ENCODE measurements at regions not wholly inside any gene's neighbourhood (a gene's known extent, or its start where the extent isn't known, plus 50 kb on each side); places are given as distances from the start of the nearest gene placed in this dataset.

GRCh38 chr14:65877166-65877565 is 464.6 kb downstream of the FUT8 start:
- Histone ChIP-seq H3K4me1 (ENCODE audit: control insufficient read depth, insufficient read depth, low read length) (no peaks in the 10 kb centered on the region), H3K27ac (ENCODE audit: low read length) (no peak overlapping the region), H3K27me3 (ENCODE audit: control insufficient read depth in 1 of 2, insufficient read depth in 2 of 2, low read length in 2 of 2) (no peaks in the 10 kb centered on the region), H3K36me3 (ENCODE audit: control insufficient read depth in 2 of 2, insufficient read depth in 2 of 2, low read length in 2 of 2) (no peaks in the 10 kb centered on the region), H3K9me3 (ENCODE audit: control insufficient read depth in 2 of 2, low read length in 2 of 2) (peaks cover 0 to 2% of the 10 kb centered on the region in 2 donors), H3K4me3 (ENCODE audit: low read length in 2 of 2) (no peak overlapping the region), H3K9ac (ENCODE audit: low read length in 2 of 2) (no peak overlapping the region)

GRCh38 chr14:65877624-65878023 is 465.1 kb downstream of the FUT8 start:
- no peaks in the 10 kb centered on the region for H3K27me3 ChIP-seq (ENCODE audit: control insufficient read depth in 1 of 2, insufficient read depth in 2 of 2, low read length in 2 of 2)
- H3K9me3 ChIP-seq (ENCODE audit: control insufficient read depth in 2 of 2, low read length in 2 of 2): peaks cover 0 to 3% of the 10 kb centered on the region in 2 donors
- H3K4me1 ChIP-seq (ENCODE audit: control insufficient read depth, insufficient read depth, low read length): no peaks in the 10 kb centered on the region
- no peak overlapping the region for H3K9ac ChIP-seq (ENCODE audit: low read length in 2 of 2)
- H3K4me3 ChIP-seq (ENCODE audit: low read length in 2 of 2): no peak overlapping the region
- no peaks in the 10 kb centered on the region for H3K36me3 ChIP-seq (ENCODE audit: control insufficient read depth in 2 of 2, insufficient read depth in 2 of 2, low read length in 2 of 2)
- H3K27ac ChIP-seq (ENCODE audit: low read length): no peak overlapping the region

- Histone ChIP-seq H3K9me3 (ENCODE audit: control insufficient read depth in 2 of 2, low read length in 2 of 2) (peaks cover 0 to 3% of the 10 kb centered on the region in 2 donors), H3K36me3 (ENCODE audit: control insufficient read depth in 2 of 2, insufficient read depth in 2 of 2, low read length in 2 of 2) (no peaks in the 10 kb centered on the region), H3K27ac (ENCODE audit: low read length) (no peak overlapping the region), H3K4me1 (ENCODE audit: control insufficient read depth, insufficient read depth, low read length) (no peaks in the 10 kb centered on the region), H3K27me3 (ENCODE audit: control insufficient read depth in 1 of 2, insufficient read depth in 2 of 2, low read length in 2 of 2) (no peaks in the 10 kb centered on the region), H3K4me3 (ENCODE audit: low read length in 2 of 2) (no peak overlapping the region), H3K9ac (ENCODE audit: low read length in 2 of 2) (no peak overlapping the region)
Measured at GRCh38 chr14:65878586-65878985, 466.1 kb downstream of the FUT8 start.

- H3K27ac ChIP-seq (ENCODE audit: low read length): no peak overlapping the region
- no peak overlapping the region for H3K9ac ChIP-seq (ENCODE audit: low read length in 2 of 2)
- no peaks in the 10 kb centered on the region for H3K36me3 ChIP-seq (ENCODE audit: control insufficient read depth in 2 of 2, insufficient read depth in 2 of 2, low read length in 2 of 2)
- H3K9me3 ChIP-seq (ENCODE audit: control insufficient read depth in 2 of 2, low read length in 2 of 2): peaks cover 0 to 3% of the 10 kb centered on the region in 2 donors
- no peaks in the 10 kb centered on the region for H3K27me3 ChIP-seq (ENCODE audit: control insufficient read depth in 1 of 2, insufficient read depth in 2 of 2, low read length in 2 of 2)
- H3K4me3 ChIP-seq (ENCODE audit: low read length in 2 of 2): no peak overlapping the region
- H3K4me1 ChIP-seq (ENCODE audit: control insufficient read depth, insufficient read depth, low read length): no peaks in the 10 kb centered on the region
Measured at GRCh38 chr14:65879248-65880009, 466.9 kb downstream of the FUT8 start.

GRCh38 chr14:65880507-65880906 is 468.0 kb downstream of the FUT8 start:
- H3K27me3 ChIP-seq (ENCODE audit: control insufficient read depth in 1 of 2, insufficient read depth in 2 of 2, low read length in 2 of 2): no peaks in the 10 kb centered on the region
- H3K9me3 ChIP-seq (ENCODE audit: control insufficient read depth in 2 of 2, low read length in 2 of 2): peaks cover 0 to 3% of the 10 kb centered on the region in 2 donors
- H3K27ac ChIP-seq (ENCODE audit: low read length): no peak overlapping the region
- no peak overlapping the region for H3K4me3 ChIP-seq (ENCODE audit: low read length in 2 of 2)
- H3K4me1 ChIP-seq (ENCODE audit: control insufficient read depth, insufficient read depth, low read length): no peaks in the 10 kb centered on the region
- no peak overlapping the region for H3K9ac ChIP-seq (ENCODE audit: low read length in 2 of 2)
- no peaks in the 10 kb centered on the region for H3K36me3 ChIP-seq (ENCODE audit: control insufficient read depth in 2 of 2, insufficient read depth in 2 of 2, low read length in 2 of 2)

- no peaks in the 10 kb centered on the region for H3K4me1 ChIP-seq (ENCODE audit: control insufficient read depth, insufficient read depth, low read length)
- H3K27me3 ChIP-seq (ENCODE audit: control insufficient read depth in 1 of 2, insufficient read depth in 2 of 2, low read length in 2 of 2): no peaks in the 10 kb centered on the region
- no peak overlapping the region for H3K9ac ChIP-seq (ENCODE audit: low read length in 2 of 2)
- peaks cover 0 to 3% of the 10 kb centered on the region in 2 donors for H3K9me3 ChIP-seq (ENCODE audit: control insufficient read depth in 2 of 2, low read length in 2 of 2)
- no peak overlapping the region for H3K4me3 ChIP-seq (ENCODE audit: low read length in 2 of 2)
- H3K27ac ChIP-seq (ENCODE audit: low read length): no peak overlapping the region
- H3K36me3 ChIP-seq (ENCODE audit: control insufficient read depth in 2 of 2, insufficient read depth in 2 of 2, low read length in 2 of 2): no peaks in the 10 kb centered on the region
Measured at GRCh38 chr14:65881642-65882041, 469.1 kb downstream of the FUT8 start.

GRCh38 chr14:65888677-65889076 is 476.1 kb downstream of the FUT8 start:
- Histone ChIP-seq H3K27ac (ENCODE audit: low read length) (no peak overlapping the region), H3K27me3 (ENCODE audit: control insufficient read depth in 1 of 2, insufficient read depth in 2 of 2, low read length in 2 of 2) (peaks cover 0 to 2% of the 10 kb centered on the region in 2 donors), H3K4me1 (ENCODE audit: control insufficient read depth, insufficient read depth, low read length) (no peaks in the 10 kb centered on the region), H3K9ac (ENCODE audit: low read length in 2 of 2) (no peak overlapping the region), H3K36me3 (ENCODE audit: control insufficient read depth in 2 of 2, insufficient read depth in 2 of 2, low read length in 2 of 2) (no peaks in the 10 kb centered on the region), H3K4me3 (ENCODE audit: low read length in 2 of 2) (no peak overlapping the region), H3K9me3 (ENCODE audit: control insufficient read depth in 2 of 2, low read length in 2 of 2) (no peaks in the 10 kb centered on the region)

GRCh38 chr14:65892315-65892714 is 479.8 kb downstream of the FUT8 start:
- peaks cover 0 to 2% of the 10 kb centered on the region in 2 donors for H3K27me3 ChIP-seq (ENCODE audit: control insufficient read depth in 1 of 2, insufficient read depth in 2 of 2, low read length in 2 of 2)
- no peaks in the 10 kb centered on the region for H3K9me3 ChIP-seq (ENCODE audit: control insufficient read depth in 2 of 2, low read length in 2 of 2)
- H3K27ac ChIP-seq (ENCODE audit: low read length): no peak overlapping the region
- H3K4me1 ChIP-seq (ENCODE audit: control insufficient read depth, insufficient read depth, low read length): no peaks in the 10 kb centered on the region
- H3K36me3 ChIP-seq (ENCODE audit: control insufficient read depth in 2 of 2, insufficient read depth in 2 of 2, low read length in 2 of 2): no peaks in the 10 kb centered on the region
- H3K9ac ChIP-seq (ENCODE audit: low read length in 2 of 2): no peak overlapping the region
- H3K4me3 ChIP-seq (ENCODE audit: low read length in 2 of 2): no peak overlapping the region

- Histone ChIP-seq H3K27ac (ENCODE audit: low read length) (no peak overlapping the region), H3K9ac (ENCODE audit: low read length in 2 of 2) (no peak overlapping the region), H3K9me3 (ENCODE audit: control insufficient read depth in 2 of 2, low read length in 2 of 2) (peaks cover 0 to 5% of the 10 kb centered on the region in 2 donors), H3K27me3 (ENCODE audit: control insufficient read depth in 1 of 2, insufficient read depth in 2 of 2, low read length in 2 of 2) (no peaks in the 10 kb centered on the region), H3K36me3 (ENCODE audit: control insufficient read depth in 2 of 2, insufficient read depth in 2 of 2, low read length in 2 of 2) (no peaks in the 10 kb centered on the region), H3K4me3 (ENCODE audit: low read length in 2 of 2) (no peak overlapping the region), H3K4me1 (ENCODE audit: control insufficient read depth, insufficient read depth, low read length) (no peaks in the 10 kb centered on the region)
Measured at GRCh38 chr14:65900164-65900563, 487.6 kb downstream of the FUT8 start.

- no peaks in the 10 kb centered on the region for H3K4me1 ChIP-seq (ENCODE audit: control insufficient read depth, insufficient read depth, low read length)
- H3K27me3 ChIP-seq (ENCODE audit: control insufficient read depth in 1 of 2, insufficient read depth in 2 of 2, low read length in 2 of 2): no peaks in the 10 kb centered on the region
- no peak overlapping the region for H3K4me3 ChIP-seq (ENCODE audit: low read length in 2 of 2)
- H3K27ac ChIP-seq (ENCODE audit: low read length): no peak overlapping the region
- peaks cover 0 to 5% of the 10 kb centered on the region in 2 donors for H3K9me3 ChIP-seq (ENCODE audit: control insufficient read depth in 2 of 2, low read length in 2 of 2)
- no peaks in the 10 kb centered on the region for H3K36me3 ChIP-seq (ENCODE audit: control insufficient read depth in 2 of 2, insufficient read depth in 2 of 2, low read length in 2 of 2)
- H3K9ac ChIP-seq (ENCODE audit: low read length in 2 of 2): no peak overlapping the region
Measured at GRCh38 chr14:65901595-65901994, 489.1 kb downstream of the FUT8 start.

GRCh38 chr14:65904988-65905387 is 492.5 kb downstream of the FUT8 start:
- Histone ChIP-seq H3K4me1 (ENCODE audit: control insufficient read depth, insufficient read depth, low read length) (no peaks in the 10 kb centered on the region), H3K9me3 (ENCODE audit: control insufficient read depth in 2 of 2, low read length in 2 of 2) (peaks cover 0 to 5% of the 10 kb centered on the region in 2 donors), H3K9ac (ENCODE audit: low read length in 2 of 2) (no peak overlapping the region), H3K27me3 (ENCODE audit: control insufficient read depth in 1 of 2, insufficient read depth in 2 of 2, low read length in 2 of 2) (no peaks in the 10 kb centered on the region), H3K27ac (ENCODE audit: low read length) (no peak overlapping the region), H3K4me3 (ENCODE audit: low read length in 2 of 2) (no peak overlapping the region), H3K36me3 (ENCODE audit: control insufficient read depth in 2 of 2, insufficient read depth in 2 of 2, low read length in 2 of 2) (no peaks in the 10 kb centered on the region)
